PC-9 (cell line): ENCODE measurements at regions not wholly inside any gene's neighbourhood (a gene's known extent, or its start where the extent isn't known, plus 50 kb on each side); places are given as distances from the start of the nearest gene placed in this dataset.

Experiments
- BruUV-seq: library from RNA; stranded (reverse); fragments of 400-500 nt; replicated peaks from 2 replicates; lab custom pipeline; 2021; lab: Mats Ljungman, UMichigan
- CTCF ChIA-PET: fragments of 300-600 bp; sonication (Branson Sonifier 250); formaldehyde crosslinking; loops from one replicate; lab custom pipeline; 2022; ENCODE audit warnings: antibody characterized with exemption; lab: Charles Lee
- POLR2A ChIA-PET: fragments of 300-600 bp; sonication (Branson Sonifier 250); formaldehyde crosslinking; loops from one replicate; lab custom pipeline; 2022; ENCODE audit warnings: antibody characterized with exemption; ENCODE audit not compliant: unreplicated experiment; lab: Charles Lee
- DNase-seq, 2 experiments: peaks; one replicate each; pipeline versions ENCODE4 v3.0.0 to v3.0.0-alpha.2; 2015 to 2022; ENCODE audit warnings: mixed read lengths in 1 of 2
- H2AFZ ChIP-seq: fragments of 200-600 bp; sonication (generic); 2 replicates; pipeline ENCODE4 v1.8.1; 2017; ENCODE audit warnings: antibody characterized with exemption
- H3F3A ChIP-seq: fragments of 200-600 bp; sonication (generic); 2 replicates; pipeline ENCODE4 v1.8.1; 2017; ENCODE audit warnings: antibody characterized with exemption, mild to moderate bottlenecking, low read depth; ENCODE audit not compliant: insufficient read depth
- H3K27ac ChIP-seq: fragments of 200-600 bp; sonication (generic); 2 replicates; pipeline ENCODE4 v1.6.1; 2016; ENCODE audit warnings: mixed run types
- H3K27me3 ChIP-seq: fragments of 200-600 bp; sonication (generic); 2 replicates; pipeline ENCODE4 v1.6.1; 2016; ENCODE audit warnings: low read depth, mixed run types; ENCODE audit not compliant: insufficient read depth
- H3K36me3 ChIP-seq: fragments of 200-600 bp; sonication (generic); 2 replicates; pipeline ENCODE4 v1.6.1; 2016; ENCODE audit warnings: low read depth, mixed run types
- H3K4me1 ChIP-seq: fragments of 200-600 bp; sonication (generic); replicated peaks from 2 replicates; pipeline ENCODE4 v1.6.1; 2016; ENCODE audit warnings: mixed run types; ENCODE audit not compliant: insufficient read depth
- H3K4me2 ChIP-seq: fragments of 200-600 bp; sonication (generic); 2 replicates; pipeline ENCODE4 v1.6.1; 2017; ENCODE audit warnings: mixed run types
- H3K4me3 ChIP-seq: fragments of 200-600 bp; sonication (generic); 2 replicates; pipeline ENCODE4 v1.6.1; 2016; ENCODE audit warnings: mixed run types
- H3K79me2 ChIP-seq: fragments of 200-600 bp; sonication (generic); 2 replicates; pipeline ENCODE4 v1.6.1; 2017; ENCODE audit warnings: low read depth, mixed run types
- H3K9me2 ChIP-seq: fragments of 200-600 bp; sonication (generic); 2 replicates; pipeline ENCODE4 v1.8.1; 2017; ENCODE audit warnings: mild to moderate bottlenecking; ENCODE audit not compliant: insufficient read depth
- H3K9me3 ChIP-seq: fragments of 200-600 bp; sonication (generic); 2 replicates; pipeline ENCODE4 v1.8.1; 2016; ENCODE audit warnings: low read depth; ENCODE audit not compliant: insufficient read depth
- H4K20me1 ChIP-seq: fragments of 200-600 bp; sonication (generic); 2 replicates; pipeline ENCODE4 v1.8.1; 2017; ENCODE audit not compliant: insufficient read depth
- EZH2 ChIP-seq: fragments of 200-600 bp; sonication (generic); IDR thresholded peaks from 2 replicates; pipeline ENCODE4 v1.8.0; 2017; ENCODE audit warnings: antibody characterized with exemption, low read depth
- intact Hi-C: fragments of 100-400 bp; cut with micrococcal nuclease; formaldehyde crosslinking; loops from one replicate; pipeline ENCODE4 v1.10.0; 2022; ENCODE audit not compliant: unreplicated experiment
- TF ChIP-seq, protein P1 (sequence below): fragments of 200-600 bp; sonication (generic); conservative IDR thresholded peaks from 2 replicates; pipeline ENCODE4 v1.6.1; 2017; ENCODE audit warnings: mixed run types, antibody characterized with exemption, mild to moderate bottlenecking, moderate library complexity

- no peak overlapping the region for H3K4me3 ChIP-seq
- no peaks in the 10 kb centered on the region for H3F3A ChIP-seq
- no peak overlapping the region for H3K4me2 ChIP-seq
- no peaks in the 10 kb centered on the region for H3K9me3 ChIP-seq
- H3K4me1 ChIP-seq: no peaks in the 10 kb centered on the region
- H3K27me3 ChIP-seq: no peaks in the 10 kb centered on the region
- H3K27ac ChIP-seq: no peak overlapping the region
- intact Hi-C loops: no loop called here
- H3K36me3 ChIP-seq: no peaks in the 10 kb centered on the region
- POLR2A ChIA-PET: no interaction called here
- H4K20me1 ChIP-seq: no peaks in the 10 kb centered on the region
- no peak overlapping the region for H2AFZ ChIP-seq
- TF ChIP-seq EZH2: no peak
- TF ChIP-seq, protein P1, sequence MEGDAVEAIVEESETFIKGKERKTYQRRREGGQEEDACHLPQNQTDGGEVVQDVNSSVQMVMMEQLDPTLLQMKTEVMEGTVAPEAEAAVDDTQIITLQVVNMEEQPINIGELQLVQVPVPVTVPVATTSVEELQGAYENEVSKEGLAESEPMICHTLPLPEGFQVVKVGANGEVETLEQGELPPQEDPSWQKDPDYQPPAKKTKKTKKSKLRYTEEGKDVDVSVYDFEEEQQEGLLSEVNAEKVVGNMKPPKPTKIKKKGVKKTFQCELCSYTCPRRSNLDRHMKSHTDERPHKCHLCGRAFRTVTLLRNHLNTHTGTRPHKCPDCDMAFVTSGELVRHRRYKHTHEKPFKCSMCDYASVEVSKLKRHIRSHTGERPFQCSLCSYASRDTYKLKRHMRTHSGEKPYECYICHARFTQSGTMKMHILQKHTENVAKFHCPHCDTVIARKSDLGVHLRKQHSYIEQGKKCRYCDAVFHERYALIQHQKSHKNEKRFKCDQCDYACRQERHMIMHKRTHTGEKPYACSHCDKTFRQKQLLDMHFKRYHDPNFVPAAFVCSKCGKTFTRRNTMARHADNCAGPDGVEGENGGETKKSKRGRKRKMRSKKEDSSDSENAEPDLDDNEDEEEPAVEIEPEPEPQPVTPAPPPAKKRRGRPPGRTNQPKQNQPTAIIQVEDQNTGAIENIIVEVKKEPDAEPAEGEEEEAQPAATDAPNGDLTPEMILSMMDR: no peak
- H3K9me2 ChIP-seq: no peaks in the 10 kb centered on the region
- H3K79me2 ChIP-seq: no peaks in the 10 kb centered on the region
- CTCF ChIA-PET: no interaction called here
- no TSS peak for BruUV-seq
- no peak for DNase-seq
These were observed 393.0 kb upstream of the SLC35B3 start for GRCh38 chr6:8828376-8828775.

DNA sequence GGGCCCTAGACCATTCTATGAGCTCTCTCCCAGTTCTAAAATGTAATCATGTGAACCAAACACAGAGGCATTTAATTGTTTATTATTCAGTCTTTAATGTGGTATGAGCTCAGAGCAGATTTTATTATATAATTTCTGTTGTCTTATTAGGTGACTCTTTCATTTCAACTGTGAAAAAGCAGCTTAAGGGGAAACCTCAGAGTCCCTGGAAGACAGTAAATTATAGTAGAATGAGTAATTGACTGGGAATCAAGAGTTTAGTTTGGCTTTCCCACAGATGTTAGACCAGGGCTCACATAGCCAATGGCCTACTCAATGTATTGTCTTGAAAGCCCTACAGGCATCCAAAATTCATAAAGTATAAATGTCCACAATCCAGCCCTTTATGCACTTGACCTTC, 390.4 kb upstream of the SLC35B3 start:
- Histone ChIP-seq H4K20me1 (no peaks in the 10 kb centered on the region), H3K9me2 (no peaks in the 10 kb centered on the region), H3K79me2 (no peaks in the 10 kb centered on the region), H3K4me2 (no peak overlapping the region), H3K9me3 (no peaks in the 10 kb centered on the region), H2AFZ (no peak overlapping the region), H3K27me3 (no peaks in the 10 kb centered on the region), H3K27ac (no peak overlapping the region), H3K4me3 (no peak overlapping the region), H3F3A (no peaks in the 10 kb centered on the region), H3K36me3 (no peaks in the 10 kb centered on the region), H3K4me1 (no peaks in the 10 kb centered on the region)
- intact Hi-C loops: no loop called here
- no peak for TF ChIP-seq EZH2
- TF ChIP-seq, protein P1: no peak
- no peak for DNase-seq
- BruUV-seq: no TSS peak
- ChIA-PET POLR2A (interaction anchor here (0.6 kb wide), 1 partner anchor 1664 kb away, joined by 4 read pairs; no protein-coding TSS in a partner anchor), CTCF (no interaction called here)

DNA sequence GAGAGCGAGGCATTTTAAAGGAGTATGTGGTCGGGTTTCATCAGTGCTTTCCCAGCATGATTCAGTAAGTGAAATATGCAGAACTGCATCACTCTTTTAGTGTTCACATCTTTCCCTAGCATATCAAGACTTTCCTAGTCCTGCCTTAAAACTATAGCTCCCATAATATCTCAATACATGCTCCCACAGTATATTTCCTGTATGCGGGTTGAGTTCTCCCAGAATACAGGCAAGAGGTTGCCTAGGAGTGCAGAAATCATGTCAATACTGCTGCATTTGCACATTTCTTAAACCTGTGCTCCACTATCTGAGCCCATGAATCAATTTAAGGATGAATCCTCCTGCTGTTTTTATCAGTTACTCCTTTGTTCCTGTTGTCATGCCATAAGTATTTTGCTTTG, 386.6 kb upstream of the SLC35B3 start:
- CTCF ChIA-PET: no interaction called here
- H4K20me1 ChIP-seq: no peaks in the 10 kb centered on the region
- POLR2A ChIA-PET: no interaction called here
- H3K4me1 ChIP-seq: no peaks in the 10 kb centered on the region
- no peaks in the 10 kb centered on the region for H3K36me3 ChIP-seq
- H3K27ac ChIP-seq: no peak overlapping the region
- no peaks in the 10 kb centered on the region for H3F3A ChIP-seq
- no peaks in the 10 kb centered on the region for H3K9me3 ChIP-seq
- no peak for DNase-seq
- H3K27me3 ChIP-seq: no peaks in the 10 kb centered on the region
- H3K79me2 ChIP-seq: no peaks in the 10 kb centered on the region
- H2AFZ ChIP-seq: no peak overlapping the region
- H3K4me2 ChIP-seq: no peak overlapping the region
- H3K9me2 ChIP-seq: no peaks in the 10 kb centered on the region
- no peak overlapping the region for H3K4me3 ChIP-seq
- intact Hi-C loops: no loop called here
- no TSS peak for BruUV-seq
- no peak for TF ChIP-seq EZH2
- TF ChIP-seq, protein P1: no peak
